AG04450 (cell line): ENCODE measurements at regions not wholly inside any gene's neighbourhood (a gene's known extent, or its start where the extent isn't known, plus 50 kb on each side); places are given as distances from the start of the nearest gene placed in this dataset.

Source experiments
- CTCF ChIA-PET: fragments of 300-600, 350-600 bp; formaldehyde crosslinking; extraction: SDS; loops from one replicate; lab custom pipeline; 2022; ENCODE audit warnings: antibody characterized with exemption, inconsistent platforms; lab: Charles Lee
- POLR2A ChIA-PET: fragments of 350-600 bp; formaldehyde crosslinking; extraction: SDS; loops from one replicate; lab custom pipeline; 2021; ENCODE audit warnings: antibody characterized with exemption, inconsistent platforms; lab: Yijun Ruan, JAX
- DNase-seq: peaks from one replicate; pipeline ENCODE4 v3.0.0-alpha.2; 2011; ENCODE audit warnings: low read depth, low spot score
- H3K27ac ChIP-seq: one replicate; pipeline ENCODE4 v1.5.1; 2012; ENCODE audit warnings: low read depth, low read length, control low read depth
- H3K27me3 ChIP-seq: one replicate; pipeline ENCODE4 v1.6.0; 2012; ENCODE audit warnings: low read length; ENCODE audit not compliant: control insufficient read depth, insufficient read depth
- H3K4me3 ChIP-seq: 2 replicates; pipeline ENCODE4 v1.5.1; 2011; ENCODE audit warnings: mild to moderate bottlenecking, low read depth, low read length, control low read depth
- H3K9me3 ChIP-seq: 2 replicates; pipeline ENCODE4 v1.5.1; 2012; ENCODE audit warnings: low read length; ENCODE audit not compliant: control insufficient read depth, insufficient read depth
- TF ChIP-seq, protein P1 (sequence below): IDR thresholded peaks from 2 replicates; pipeline ENCODE4 v1.5.1; 2011; ENCODE audit warnings: low read depth, low read length, control low read depth, inconsistent platforms

DNA sequence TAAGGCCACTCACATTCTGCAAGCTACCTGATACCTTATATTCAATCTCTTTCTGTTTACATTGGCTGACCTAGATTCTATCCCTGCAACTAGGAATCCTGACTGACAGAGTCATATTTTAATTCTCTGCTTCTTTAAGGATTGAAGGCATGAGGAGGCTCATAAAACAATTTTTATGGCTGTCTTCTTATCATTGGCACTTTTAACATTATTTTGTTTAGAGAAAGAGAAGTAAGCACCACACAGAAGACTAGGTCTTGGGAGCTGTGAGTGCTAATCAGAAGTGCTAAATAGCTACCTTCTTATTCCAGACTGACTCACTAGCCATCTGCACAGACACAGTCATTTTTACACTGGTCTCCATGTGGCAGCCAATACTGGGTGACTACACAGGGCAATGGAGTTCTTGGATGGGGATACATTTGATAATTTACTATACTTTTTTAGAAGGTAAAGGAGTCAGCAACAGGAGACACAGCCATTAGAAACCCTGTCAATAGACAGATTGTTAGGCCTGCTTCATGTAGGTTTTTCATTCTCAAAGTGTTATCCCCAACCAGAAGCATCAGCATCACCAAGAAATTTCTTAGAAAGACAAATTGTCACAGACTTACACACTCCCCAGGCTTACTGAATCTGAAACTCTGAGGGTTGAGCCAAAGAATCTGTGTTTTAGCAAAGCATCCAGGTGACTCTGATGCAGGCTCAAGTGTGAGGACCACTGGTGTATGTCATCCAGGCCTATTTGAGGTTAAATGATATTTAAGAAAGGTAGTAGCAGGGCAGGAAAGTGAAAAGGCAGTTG is 214.1 kb downstream of the DUSP6 start:
- CTCF ChIA-PET = no interaction called here

DNA sequence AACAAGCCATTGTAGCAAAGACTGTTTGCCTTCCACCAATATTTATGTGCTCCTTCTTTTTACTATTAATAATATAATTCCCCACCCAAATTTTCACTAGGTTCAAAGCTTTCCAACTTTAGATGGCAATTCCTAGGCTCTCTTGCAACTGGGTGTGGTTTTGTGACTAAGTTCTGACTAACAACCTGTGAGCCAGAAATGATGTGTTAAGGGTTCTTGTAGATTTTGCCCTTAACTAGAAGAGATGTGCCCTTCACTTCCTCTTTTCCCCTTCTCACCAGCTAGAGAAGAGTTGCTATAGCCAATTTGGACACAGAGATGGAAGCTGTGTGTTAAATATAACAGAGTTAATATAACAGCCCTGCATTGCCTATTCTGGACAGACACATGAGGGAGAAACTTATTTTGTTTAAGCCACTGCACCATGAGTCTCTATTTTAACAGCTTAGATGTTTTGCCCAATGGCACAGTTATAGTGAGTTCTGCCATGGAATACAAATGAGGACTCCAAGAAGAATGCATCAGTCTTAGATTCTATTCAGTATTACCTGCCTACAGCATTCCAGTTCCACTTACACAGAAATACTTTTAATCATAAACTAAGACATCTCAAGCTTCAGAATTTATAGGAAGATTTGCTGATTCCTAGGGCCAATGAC is 216.2 kb downstream of the DUSP6 start:
- TF ChIP-seq, protein P1, sequence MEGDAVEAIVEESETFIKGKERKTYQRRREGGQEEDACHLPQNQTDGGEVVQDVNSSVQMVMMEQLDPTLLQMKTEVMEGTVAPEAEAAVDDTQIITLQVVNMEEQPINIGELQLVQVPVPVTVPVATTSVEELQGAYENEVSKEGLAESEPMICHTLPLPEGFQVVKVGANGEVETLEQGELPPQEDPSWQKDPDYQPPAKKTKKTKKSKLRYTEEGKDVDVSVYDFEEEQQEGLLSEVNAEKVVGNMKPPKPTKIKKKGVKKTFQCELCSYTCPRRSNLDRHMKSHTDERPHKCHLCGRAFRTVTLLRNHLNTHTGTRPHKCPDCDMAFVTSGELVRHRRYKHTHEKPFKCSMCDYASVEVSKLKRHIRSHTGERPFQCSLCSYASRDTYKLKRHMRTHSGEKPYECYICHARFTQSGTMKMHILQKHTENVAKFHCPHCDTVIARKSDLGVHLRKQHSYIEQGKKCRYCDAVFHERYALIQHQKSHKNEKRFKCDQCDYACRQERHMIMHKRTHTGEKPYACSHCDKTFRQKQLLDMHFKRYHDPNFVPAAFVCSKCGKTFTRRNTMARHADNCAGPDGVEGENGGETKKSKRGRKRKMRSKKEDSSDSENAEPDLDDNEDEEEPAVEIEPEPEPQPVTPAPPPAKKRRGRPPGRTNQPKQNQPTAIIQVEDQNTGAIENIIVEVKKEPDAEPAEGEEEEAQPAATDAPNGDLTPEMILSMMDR = no peak
- ChIA-PET POLR2A (interaction anchor here (1.0 kb wide), 1 partner anchor 27 kb away, joined by 3 read pairs; no protein-coding TSS in a partner anchor), CTCF (interaction anchor here (2.0 kb wide), 1 partner anchor 117 kb away, joined by 5 read pairs; no protein-coding TSS in a partner anchor)
- Histone ChIP-seq H3K9me3 (no peaks in the 10 kb centered on the region), H3K27me3 (no peaks in the 10 kb centered on the region), H3K4me3 (no peak overlapping the region), H3K27ac (no peak overlapping the region)
- DNase-seq = no peak

More for the DNA sequence above, 214.1 kb downstream of the DUSP6 start:
- POLR2A ChIA-PET = no interaction called here
- H3K9me3 ChIP-seq = no peaks in the 10 kb centered on the region
- no peak overlapping the region for H3K27ac ChIP-seq
- TF ChIP-seq, protein P1 = no peak
- DNase-seq = no peak
- H3K4me3 ChIP-seq = no peak overlapping the region
- no peaks in the 10 kb centered on the region for H3K27me3 ChIP-seq

DNA sequence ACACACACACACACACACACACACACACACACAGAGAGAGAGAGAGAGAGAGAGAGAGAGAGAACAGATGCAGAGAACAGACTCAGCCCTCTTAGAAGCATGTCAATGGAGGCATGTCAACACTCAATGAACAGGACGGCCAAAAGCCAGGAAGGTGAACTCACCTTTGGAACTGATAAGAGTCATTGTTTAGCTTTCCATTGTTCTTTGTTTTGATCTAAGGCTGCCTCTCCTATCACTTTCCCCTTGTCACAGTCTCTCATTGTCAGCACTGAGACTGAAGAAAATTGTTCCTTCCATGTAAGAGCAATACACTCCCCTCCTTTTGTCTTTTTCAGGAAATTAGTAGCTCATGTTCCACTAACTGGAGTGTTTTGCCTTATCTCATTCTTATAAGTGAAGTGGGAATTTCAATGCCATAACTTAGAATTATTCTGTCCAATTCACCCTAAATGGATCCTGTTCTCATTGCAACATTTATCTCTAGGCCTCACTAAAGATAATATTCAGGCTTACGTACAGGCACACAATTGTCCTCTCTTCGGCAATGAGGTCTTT is 218.0 kb downstream of the DUSP6 start:
- H3K27ac ChIP-seq = no peak overlapping the region
- DNase-seq = no peak
- no peaks in the 10 kb centered on the region for H3K27me3 ChIP-seq
- H3K4me3 ChIP-seq = no peak overlapping the region
- ChIA-PET POLR2A (no interaction called here), CTCF (no interaction called here)
- TF ChIP-seq, protein P1 = no peak
- H3K9me3 ChIP-seq = no peaks in the 10 kb centered on the region

DNA sequence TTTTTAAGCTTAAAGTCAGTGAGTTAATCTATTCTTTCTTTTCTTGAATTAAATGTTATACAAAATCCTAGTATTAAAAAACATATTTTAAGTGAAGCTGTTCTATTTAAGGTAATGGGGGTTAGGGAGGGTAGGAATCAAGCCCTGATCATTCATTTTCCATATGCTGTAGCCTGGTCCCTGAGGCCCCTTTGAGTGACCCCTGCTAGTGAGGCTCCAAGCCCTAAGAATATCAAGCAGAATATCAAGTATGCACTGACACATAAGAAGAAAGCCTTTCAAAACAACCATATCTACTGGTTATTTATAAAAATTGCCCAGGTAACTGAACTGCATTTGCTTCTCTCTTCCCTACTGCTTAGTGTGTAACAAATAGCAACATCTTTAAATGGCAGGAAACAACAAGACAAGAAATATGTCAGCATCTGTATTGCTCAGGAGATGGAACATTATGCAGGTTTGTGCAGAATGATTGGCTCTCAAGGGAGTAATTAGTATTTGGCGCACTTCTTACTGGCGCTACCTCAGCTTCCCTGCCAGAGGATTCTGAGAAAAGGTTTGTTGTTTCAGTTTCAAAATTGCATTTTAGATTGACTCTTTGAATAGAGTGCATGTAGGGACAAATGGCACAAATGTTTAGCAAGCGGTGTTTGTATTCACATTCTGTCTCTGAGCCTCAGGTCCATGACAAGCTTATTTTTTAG is 223.0 kb downstream of the DUSP6 start:
- CTCF ChIA-PET = no interaction called here
- TF ChIP-seq, protein P1 = no peak
- H3K4me3 ChIP-seq = no peak overlapping the region
- H3K27me3 ChIP-seq = no peaks in the 10 kb centered on the region
- no peaks in the 10 kb centered on the region for H3K9me3 ChIP-seq
- no peak for DNase-seq
- no peak overlapping the region for H3K27ac ChIP-seq
- POLR2A ChIA-PET = no interaction called here
